ENCODE measurements at regions not wholly inside any gene's neighbourhood (a gene's known extent, or its start where the extent isn't known, plus 50 kb on each side); places are given as distances from the start of the nearest gene placed in this dataset.

- TF ChIP-seq REST (IDR thresholded peaks at IDR 0.05; ENCODE audit: low read depth, low read length) (no peak), CTCF (IDR thresholded peaks at IDR 0.05) (no peak), MXI1 (IDR thresholded peaks at IDR 0.05; ENCODE audit: low read depth, low read length) (no peak), NFIC (IDR thresholded peaks at IDR 0.05; ENCODE audit: borderline replicate concordance) (no peak), GABPA (IDR thresholded peaks at IDR 0.05; ENCODE audit: low read depth) (no peak), YY1 (IDR thresholded peaks at IDR 0.05; ENCODE audit: low read depth) (no peak)
These were observed 300.0 kb upstream of the TRPC7 start for GRCh38 chr5:136665331-136665730.

All from SK-N-SH (cell line).